Glomerular visceral epithelial cell (primary cell): ENCODE measurements at regions not wholly inside any gene's neighbourhood (a gene's known extent, or its start where the extent isn't known, plus 50 kb on each side); places are given as distances from the start of the nearest gene placed in this dataset.
"Not testable (repeated sequence)": the region's sequence is repeated elsewhere in the genome, so short reads cannot be mapped to it uniquely, and the experiment has no call there.

ENCODE experiments used
- DNase-seq: peaks from one replicate; pipeline ENCODE4 v3.0.0-alpha.2; 2016; ENCODE audit errors: extremely low spot score

- not testable (repeated sequence) for DNase-seq
Observed at GRCh38 chr6:170738263-170738662, 153.8 kb upstream of the PDCD2 start.

- not testable (repeated sequence) for DNase-seq
Observed at GRCh38 chr6:170736339-170736738, 151.9 kb upstream of the PDCD2 start.

- not testable (repeated sequence) for DNase-seq
Observed at GRCh38 chr6:170717082-170717481, 132.6 kb upstream of the PDCD2 start.

DNA sequence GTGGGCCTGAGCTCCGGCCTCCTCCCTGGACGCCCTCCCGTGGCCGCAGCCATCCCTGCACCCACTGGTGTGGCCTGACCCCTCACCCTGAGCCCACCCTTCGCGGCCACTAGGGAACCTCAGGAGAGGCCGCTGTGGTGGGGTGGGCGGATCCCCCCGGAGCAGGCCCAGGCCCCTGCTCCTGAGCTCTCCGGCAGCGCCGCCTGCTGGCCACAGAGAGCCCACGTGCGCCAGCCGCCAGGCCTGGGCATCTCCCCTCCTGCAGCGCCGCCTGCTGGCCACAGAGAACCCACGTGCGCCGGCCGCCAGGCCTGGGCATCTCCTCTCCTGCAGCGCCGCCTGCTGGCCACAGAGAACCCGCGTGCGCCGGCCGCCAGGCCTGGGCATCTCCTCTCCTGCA is 128.3 kb upstream of the PDCD2 start:
- DNase-seq, result not testable (repeated sequence)

- DNase-seq, result peak; percentile 6
Observed at GRCh38 chr6:170700178-170700577, 115.7 kb upstream of the PDCD2 start.
